Sigmoid colon (tissue), 4 donors: ENCODE measurements at regions not wholly inside any gene's neighbourhood (a gene's known extent, or its start where the extent isn't known, plus 50 kb on each side); places are given as distances from the start of the nearest gene placed in this dataset.

Source experiments
- CTCF ChIP-seq, 4 experiments: fragments of 450-650 bp in 3 of 4; fragments of 200-600 bp in 1 of 4; IDR thresholded peaks; one replicate each; pipeline ENCODE4 v1.5.1; 2016 to 2019; ENCODE audit warnings: antibody characterized with exemption in 4 of 4, mild to moderate bottlenecking in 3 of 4, moderate library complexity in 2 of 4
- EP300 ChIP-seq, 4 donors: sonication (generic); formaldehyde crosslinking; IDR thresholded peaks; one replicate each; pipeline ENCODE4 v1.6.1; 2017; ENCODE audit warnings: antibody characterized with exemption in 4 of 4
- POLR2A ChIP-seq, 2 donors: fragments of 450-650 bp; IDR thresholded peaks; one replicate each; pipeline ENCODE4 v1.6.1; 2016; ENCODE audit warnings: antibody characterized with exemption in 2 of 2, mild to moderate bottlenecking in 2 of 2, moderate library complexity in 2 of 2

GRCh38 chrX:118255921-118256320 lies 90.0 kb upstream of the WDR44 start:
- no peak for TF ChIP-seq POLR2A (IDR thresholded peaks at IDR 0.05)
- TF ChIP-seq CTCF (IDR thresholded peaks at IDR 0.05) = no peak
- no peak for TF ChIP-seq EP300 (IDR thresholded peaks at IDR 0.05)
